Neural cell (in vitro differentiated cells): ENCODE measurements at regions not wholly inside any gene's neighbourhood (a gene's known extent, or its start where the extent isn't known, plus 50 kb on each side); places are given as distances from the start of the nearest gene placed in this dataset.
"Not testable (repeated sequence)": the region's sequence is repeated elsewhere in the genome, so short reads cannot be mapped to it uniquely, and the experiment has no call there.

Experiments
- H2AFZ ChIP-seq: fragments of 200-600, 300-800 bp; sonication (generic), shearing (Covaris generic); 2 replicates; pipeline ENCODE4 v1.6.0; 2014; ENCODE audit warnings: low read depth, mild to moderate bottlenecking, antibody characterized with exemption, low read length, moderate library complexity
- H3F3A ChIP-seq: fragments of 200-600 bp; shearing (Covaris generic); 2 replicates; pipeline ENCODE4 v1.6.1; 2016; ENCODE audit warnings: mild to moderate bottlenecking, moderate library complexity, mixed read lengths, antibody characterized with exemption, low read length; ENCODE audit not compliant: insufficient read depth, poor library complexity, severe bottlenecking
- H3K27ac ChIP-seq: fragments of 200-600, 300-800 bp; sonication (generic), shearing (Covaris generic); 2 replicates; pipeline ENCODE4 v1.5.1; 2014; ENCODE audit warnings: mild to moderate bottlenecking, low read length, moderate library complexity
- H3K27me3 ChIP-seq: fragments of 300-800, 200-600 bp; sonication (generic), shearing (Covaris generic); 2 replicates; pipeline ENCODE4 v1.6.0; 2014; ENCODE audit warnings: mild to moderate bottlenecking, low read depth, low read length, moderate library complexity; ENCODE audit not compliant: insufficient read depth
- H3K36me3 ChIP-seq: fragments of 300-800, 200-600 bp; sonication (generic), shearing (Covaris generic); 2 replicates; pipeline ENCODE4 v1.5.1; 2014; ENCODE audit warnings: mild to moderate bottlenecking, antibody characterized with exemption, low read length, moderate library complexity; ENCODE audit not compliant: insufficient read depth
- H3K4me2 ChIP-seq: fragments of 300-800, 200-600 bp; sonication (generic), shearing (Covaris generic); 2 replicates; pipeline ENCODE4 v1.6.0; 2014; ENCODE audit warnings: mild to moderate bottlenecking, low read length
- H3K4me3 ChIP-seq: fragments of 300-800, 200-600 bp; sonication (generic), shearing (Covaris generic); 2 replicates; pipeline ENCODE4 v1.5.1; 2014; ENCODE audit warnings: mild to moderate bottlenecking, low read length, moderate library complexity
- H3K79me2 ChIP-seq: fragments of 200-600 bp; shearing (Covaris generic); replicated peaks from 2 replicates; pipeline ENCODE4 v1.6.0; 2014; ENCODE audit warnings: mild to moderate bottlenecking, low read length, moderate library complexity; ENCODE audit not compliant: insufficient read depth
- H3K9ac ChIP-seq: fragments of 300-800, 200-600 bp; sonication (generic), shearing (Covaris generic); 2 replicates; pipeline ENCODE4 v1.6.1; 2016; ENCODE audit warnings: mild to moderate bottlenecking, low read length, mixed read lengths
- H3K9me2 ChIP-seq: fragments of 200-600 bp; shearing (Covaris generic); 2 replicates; pipeline ENCODE4 v1.6.1; 2016; ENCODE audit warnings: mild to moderate bottlenecking, low read length, mixed read lengths; ENCODE audit not compliant: insufficient read depth
- H3K9me3 ChIP-seq: fragments of 200-600, 300-800 bp; sonication (generic), shearing (Covaris generic); 2 replicates; pipeline ENCODE4 v1.6.1; 2016; ENCODE audit warnings: mild to moderate bottlenecking, mixed run types, low read length, moderate library complexity, mixed read lengths
- H4K20me1 ChIP-seq: fragments of 200-600 bp; shearing (Covaris generic); 2 replicates; pipeline ENCODE4 v1.6.1; 2016; ENCODE audit warnings: mild to moderate bottlenecking, mixed run types; ENCODE audit not compliant: insufficient read depth
- EP300 ChIP-seq: fragments of 450-650 bp; conservative IDR thresholded peaks from 2 replicates; pipeline ENCODE4 v1.6.1; 2014; ENCODE audit warnings: antibody characterized with exemption, mild to moderate bottlenecking, moderate library complexity; ENCODE audit not compliant: poor library complexity, severe bottlenecking
- EZH2 ChIP-seq: fragments of 200-600, 300-800 bp; shearing (Covaris generic), sonication (generic); IDR thresholded peaks from 2 replicates; pipeline ENCODE4 v1.6.1; 2014; ENCODE audit warnings: antibody characterized with exemption, low read length, borderline replicate concordance, mild to moderate bottlenecking; ENCODE audit not compliant: insufficient read depth, poor library complexity, severe bottlenecking
- MXI1 ChIP-seq: fragments of 450-650 bp; conservative IDR thresholded peaks from 2 replicates; pipeline ENCODE4 v1.6.1; 2014; ENCODE audit warnings: antibody characterized with exemption, mild to moderate bottlenecking; ENCODE audit not compliant: poor library complexity, severe bottlenecking
- POLR2AphosphoS5 ChIP-seq: IDR thresholded peaks from 2 replicates; pipeline ENCODE4 v1.6.1; 2012
- RAD21 ChIP-seq: fragments of 450-650 bp; conservative IDR thresholded peaks from 2 replicates; pipeline ENCODE4 v1.6.1; 2014; ENCODE audit warnings: antibody characterized with exemption, mild to moderate bottlenecking, moderate library complexity
- SMC3 ChIP-seq: fragments of 450-650 bp; conservative IDR thresholded peaks from 2 replicates; pipeline ENCODE4 v1.6.1; 2014; ENCODE audit warnings: antibody characterized with exemption, mild to moderate bottlenecking, moderate library complexity; ENCODE audit not compliant: poor library complexity
- TAF1 ChIP-seq: IDR thresholded peaks from 2 replicates; pipeline ENCODE4 v1.6.1; 2012; ENCODE audit warnings: low read depth
- TF ChIP-seq, protein P1 (sequence below): IDR thresholded peaks from 2 replicates; pipeline ENCODE4 v1.6.1; 2012; ENCODE audit warnings: borderline replicate concordance
- TF ChIP-seq, protein P2 (sequence below): fragments of 450-650 bp; IDR thresholded peaks from 2 replicates; pipeline ENCODE4 v1.5.1; 2014; ENCODE audit warnings: antibody characterized with exemption, mild to moderate bottlenecking, moderate library complexity; ENCODE audit not compliant: poor library complexity, severe bottlenecking

DNA sequence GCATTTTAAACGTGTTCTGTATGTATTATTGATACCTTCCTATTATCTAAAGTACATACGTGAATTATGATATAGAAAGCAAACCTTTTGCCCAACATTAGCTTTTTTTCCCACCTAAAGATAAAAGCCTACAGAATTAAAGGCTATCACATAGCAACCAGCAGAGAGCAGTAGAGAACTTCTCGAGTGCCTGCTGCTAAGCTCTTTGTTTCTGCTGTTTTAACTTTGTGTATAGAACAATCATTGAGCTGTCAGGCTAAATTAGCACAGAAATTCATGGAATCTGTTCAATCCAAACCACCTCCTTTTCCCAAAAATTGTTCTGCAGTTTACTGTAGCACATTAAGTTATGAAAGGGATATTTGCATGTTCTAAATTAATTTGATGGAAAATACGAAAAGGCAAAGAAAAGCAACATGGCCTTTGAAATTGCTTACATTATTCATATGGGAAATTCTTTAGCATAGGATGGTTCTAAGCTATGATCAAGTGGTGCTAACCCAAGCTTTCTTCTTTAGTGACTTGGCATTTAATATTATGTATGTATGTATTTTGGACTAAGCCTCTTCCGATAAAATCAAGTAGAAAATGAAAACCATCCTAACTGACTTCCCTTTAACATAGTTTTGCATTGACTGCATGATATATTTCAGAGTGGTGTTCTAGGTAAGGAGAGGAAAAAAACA, 1288.5 kb downstream of the GATA3 start:
- no peaks in the 10 kb centered on the region for H4K20me1 ChIP-seq
- H3K9me3 ChIP-seq = no peaks in the 10 kb centered on the region
- H3K27me3 ChIP-seq = no peaks in the 10 kb centered on the region
- H2AFZ ChIP-seq = peak overlapping the region; percentile 10
- H3F3A ChIP-seq = no peaks in the 10 kb centered on the region
- H3K27ac ChIP-seq = peak overlapping the region; percentile 51
- TF ChIP-seq MXI1 (no peak), SMC3 (peak; percentile 93), POLR2AphosphoS5 (no peak), TAF1 (no peak), EZH2 (no peak), RAD21 (peak; percentile 94), EP300 (peak; percentile 27)
- TF ChIP-seq, protein P1, sequence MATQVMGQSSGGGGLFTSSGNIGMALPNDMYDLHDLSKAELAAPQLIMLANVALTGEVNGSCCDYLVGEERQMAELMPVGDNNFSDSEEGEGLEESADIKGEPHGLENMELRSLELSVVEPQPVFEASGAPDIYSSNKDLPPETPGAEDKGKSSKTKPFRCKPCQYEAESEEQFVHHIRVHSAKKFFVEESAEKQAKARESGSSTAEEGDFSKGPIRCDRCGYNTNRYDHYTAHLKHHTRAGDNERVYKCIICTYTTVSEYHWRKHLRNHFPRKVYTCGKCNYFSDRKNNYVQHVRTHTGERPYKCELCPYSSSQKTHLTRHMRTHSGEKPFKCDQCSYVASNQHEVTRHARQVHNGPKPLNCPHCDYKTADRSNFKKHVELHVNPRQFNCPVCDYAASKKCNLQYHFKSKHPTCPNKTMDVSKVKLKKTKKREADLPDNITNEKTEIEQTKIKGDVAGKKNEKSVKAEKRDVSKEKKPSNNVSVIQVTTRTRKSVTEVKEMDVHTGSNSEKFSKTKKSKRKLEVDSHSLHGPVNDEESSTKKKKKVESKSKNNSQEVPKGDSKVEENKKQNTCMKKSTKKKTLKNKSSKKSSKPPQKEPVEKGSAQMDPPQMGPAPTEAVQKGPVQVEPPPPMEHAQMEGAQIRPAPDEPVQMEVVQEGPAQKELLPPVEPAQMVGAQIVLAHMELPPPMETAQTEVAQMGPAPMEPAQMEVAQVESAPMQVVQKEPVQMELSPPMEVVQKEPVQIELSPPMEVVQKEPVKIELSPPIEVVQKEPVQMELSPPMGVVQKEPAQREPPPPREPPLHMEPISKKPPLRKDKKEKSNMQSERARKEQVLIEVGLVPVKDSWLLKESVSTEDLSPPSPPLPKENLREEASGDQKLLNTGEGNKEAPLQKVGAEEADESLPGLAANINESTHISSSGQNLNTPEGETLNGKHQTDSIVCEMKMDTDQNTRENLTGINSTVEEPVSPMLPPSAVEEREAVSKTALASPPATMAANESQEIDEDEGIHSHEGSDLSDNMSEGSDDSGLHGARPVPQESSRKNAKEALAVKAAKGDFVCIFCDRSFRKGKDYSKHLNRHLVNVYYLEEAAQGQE = no peak
- TF ChIP-seq, protein P2, sequence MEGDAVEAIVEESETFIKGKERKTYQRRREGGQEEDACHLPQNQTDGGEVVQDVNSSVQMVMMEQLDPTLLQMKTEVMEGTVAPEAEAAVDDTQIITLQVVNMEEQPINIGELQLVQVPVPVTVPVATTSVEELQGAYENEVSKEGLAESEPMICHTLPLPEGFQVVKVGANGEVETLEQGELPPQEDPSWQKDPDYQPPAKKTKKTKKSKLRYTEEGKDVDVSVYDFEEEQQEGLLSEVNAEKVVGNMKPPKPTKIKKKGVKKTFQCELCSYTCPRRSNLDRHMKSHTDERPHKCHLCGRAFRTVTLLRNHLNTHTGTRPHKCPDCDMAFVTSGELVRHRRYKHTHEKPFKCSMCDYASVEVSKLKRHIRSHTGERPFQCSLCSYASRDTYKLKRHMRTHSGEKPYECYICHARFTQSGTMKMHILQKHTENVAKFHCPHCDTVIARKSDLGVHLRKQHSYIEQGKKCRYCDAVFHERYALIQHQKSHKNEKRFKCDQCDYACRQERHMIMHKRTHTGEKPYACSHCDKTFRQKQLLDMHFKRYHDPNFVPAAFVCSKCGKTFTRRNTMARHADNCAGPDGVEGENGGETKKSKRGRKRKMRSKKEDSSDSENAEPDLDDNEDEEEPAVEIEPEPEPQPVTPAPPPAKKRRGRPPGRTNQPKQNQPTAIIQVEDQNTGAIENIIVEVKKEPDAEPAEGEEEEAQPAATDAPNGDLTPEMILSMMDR = peak; percentile 93
- H3K9me2 ChIP-seq = no peaks in the 10 kb centered on the region
- no peaks in the 10 kb centered on the region for H3K79me2 ChIP-seq
- H3K36me3 ChIP-seq = no peaks in the 10 kb centered on the region
- no peak overlapping the region for H3K4me3 ChIP-seq
- H3K4me2 ChIP-seq = no peak overlapping the region
- no peak overlapping the region for H3K9ac ChIP-seq

DNA sequence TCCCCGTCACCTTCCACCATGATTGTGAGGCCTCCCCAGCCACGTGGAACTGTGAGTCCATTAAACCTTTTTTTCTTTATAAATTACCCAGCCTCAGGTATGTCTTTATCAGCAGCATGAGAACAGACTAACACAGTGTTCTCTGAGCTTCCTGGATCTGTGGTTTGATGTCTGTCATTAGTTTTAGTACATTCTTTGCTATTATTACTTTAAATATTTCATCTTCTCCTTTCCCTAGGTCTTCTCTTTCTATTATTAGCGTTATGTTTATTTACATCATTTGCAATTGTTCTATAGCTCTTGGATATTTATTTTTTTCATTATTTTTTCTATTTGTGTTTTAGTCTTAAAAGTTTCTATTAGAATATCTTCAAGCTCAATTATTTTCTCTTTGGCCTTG, 1293.4 kb downstream of the GATA3 start:
- not testable (repeated sequence) for H3K9me2 ChIP-seq, H3K9ac ChIP-seq, H3K36me3 ChIP-seq, H3K79me2 ChIP-seq, H3K27me3 ChIP-seq, H3F3A ChIP-seq, H3K4me3 ChIP-seq, H4K20me1 ChIP-seq, H3K4me2 ChIP-seq, H2AFZ ChIP-seq, H3K9me3 ChIP-seq, H3K27ac ChIP-seq

DNA sequence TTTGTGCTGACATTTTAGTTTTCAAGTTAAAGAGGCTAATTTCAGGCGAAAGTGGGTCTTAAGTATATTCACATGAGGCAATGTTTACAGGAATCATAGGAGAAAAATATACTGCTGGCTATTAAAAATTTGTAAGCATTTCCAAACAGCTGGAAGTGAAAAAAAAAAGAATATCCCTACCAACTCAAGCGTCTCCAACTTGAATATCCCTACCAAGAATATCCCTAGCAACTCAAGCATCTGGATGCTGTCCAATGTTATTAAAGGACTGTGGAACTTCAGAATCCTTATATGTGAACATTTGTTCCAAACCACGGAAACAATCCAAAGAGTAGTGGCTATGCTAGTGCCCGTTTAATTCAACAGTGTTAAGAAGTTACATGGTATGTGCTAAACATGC, 1303.0 kb downstream of the GATA3 start:
- Histone ChIP-seq H3K4me3 (no peak overlapping the region), H3K36me3 (no peaks in the 10 kb centered on the region), H2AFZ (no peak overlapping the region), H3K79me2 (no peaks in the 10 kb centered on the region), H3F3A (no peaks in the 10 kb centered on the region), H3K4me2 (no peak overlapping the region), H3K27me3 (no peaks in the 10 kb centered on the region), H3K27ac (no peak overlapping the region), H3K9me2 (no peaks in the 10 kb centered on the region), H4K20me1 (no peaks in the 10 kb centered on the region), H3K9me3 (no peaks in the 10 kb centered on the region), H3K9ac (no peak overlapping the region)
- no peak for TF ChIP-seq TAF1
- no peak for TF ChIP-seq MXI1
- TF ChIP-seq EP300 = no peak
- TF ChIP-seq, protein P1 = no peak
- no peak for TF ChIP-seq RAD21
- TF ChIP-seq, protein P2 = no peak
- TF ChIP-seq SMC3 = no peak
- TF ChIP-seq EZH2 = no peak
- TF ChIP-seq POLR2AphosphoS5 = no peak
